ENCODE measurements at regions not wholly inside any gene's neighbourhood (a gene's known extent, or its start where the extent isn't known, plus 50 kb on each side); places are given as distances from the start of the nearest gene placed in this dataset.

DNA sequence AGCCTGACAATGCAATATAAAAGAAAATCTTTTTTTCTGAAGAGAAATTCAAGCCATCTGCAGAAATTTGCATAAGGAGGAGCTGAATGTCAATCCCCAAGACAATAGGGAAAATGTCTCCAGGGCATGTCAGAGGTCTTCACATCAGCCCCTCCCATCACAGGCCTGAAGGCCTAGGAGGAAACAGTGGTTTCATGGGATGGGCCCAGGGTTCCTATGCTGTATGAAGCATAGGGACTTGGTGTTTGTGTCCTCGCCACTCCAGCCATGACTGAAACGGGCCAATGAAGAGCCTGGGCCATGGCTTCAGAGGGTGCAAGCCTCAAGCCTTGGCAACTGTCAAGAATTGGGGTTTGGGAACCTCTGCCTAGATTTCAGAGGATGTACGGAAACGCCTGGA is 883.5 kb downstream of the UQCRFS1 start:
- peaks cover 16% of the 10 kb centered on the region for H3K9me3 ChIP-seq
- no peak overlapping the region for H3K4me2 ChIP-seq
- 3% methylated on average over 4 of the region's 4 CpGs for WGBS (ENCODE audit: missing lambda C conversion rate)
- no peak overlapping the region for H3K27ac ChIP-seq
- no peak for ATAC-seq
- no peak overlapping the region for H3K4me3 ChIP-seq
- H3K4me1 ChIP-seq, result no peaks in the 10 kb centered on the region
- DNase-seq (ENCODE audit: low read depth in 1 of 2, low spot score in 1 of 2), result no peak
- TF ChIP-seq BHLHE40 (IDR thresholded peaks at IDR 0.05; ENCODE audit: low read depth, low read length) (no peak), HOXB13 (CRISPR knock-in tag; IDR thresholded peaks at IDR 0.05; ENCODE audit: low read depth) (no peak), MYC (IDR thresholded peaks at IDR 0.05; ENCODE audit: borderline replicate concordance, low read length) (no peak), KDM1A (IDR thresholded peaks at IDR 0.05; ENCODE audit: low read depth) (no peak), TP53 (CRISPR knock-in tag; IDR thresholded peaks at IDR 0.05) (no peak)
- ChIA-PET POLR2A (no interaction called here), CTCF (interaction anchor here (1.0 to 1.3 kb wide), 2 partner anchors 12 to 16 kb away, joined by 3 read pairs; no protein-coding TSS in a partner anchor)
- no peak for FAIRE-seq

- 1% methylated on average over 3 of the region's 3 CpGs for WGBS (ENCODE audit: missing lambda C conversion rate)
- no peak for ATAC-seq
- DNase-seq (ENCODE audit: low read depth in 1 of 2, low spot score in 1 of 2), result no peak
- Histone ChIP-seq H3K4me3 (no peak overlapping the region), H3K4me2 (no peak overlapping the region), H3K27ac (no peak overlapping the region), H3K9me3 (peaks cover 6% of the 10 kb centered on the region), H3K4me1 (no peaks in the 10 kb centered on the region)
- TF ChIP-seq FOSB (CRISPR knock-in tag; IDR thresholded peaks at IDR 0.05) (no peak), ESRRA (IDR thresholded peaks at IDR 0.05; ENCODE audit: borderline replicate concordance, low read length) (no peak), HES2 (IDR thresholded peaks at IDR 0.05) (no peak), CHD4 (IDR thresholded peaks at IDR 0.05; ENCODE audit: borderline replicate concordance) (no peak), RARB (CRISPR knock-in tag; IDR thresholded peaks at IDR 0.05) (no peak), BHLHE40 (IDR thresholded peaks at IDR 0.05; ENCODE audit: low read depth, low read length) (no peak), USF2 (IDR thresholded peaks at IDR 0.05) (no peak), POLR2A (IDR thresholded peaks at IDR 0.05; ENCODE audit: low read length) (no peak), KDM1A (IDR thresholded peaks at IDR 0.05; ENCODE audit: low read depth) (no peak), RAD21 (conservative IDR thresholded peaks at IDR 0.05 in 1 of 2, IDR thresholded peaks at IDR 0.05 in 1 of 2) (no peak), JUNB (IDR thresholded peaks at IDR 0.05) (no peak), PBX3 (IDR thresholded peaks at IDR 0.05) (no peak), CHD2 (IDR thresholded peaks at IDR 0.05; ENCODE audit: low read length, partially characterized antibody) (no peak), REST (IDR thresholded peaks at IDR 0.05) (no peak)
- TF ChIP-seq, protein P1, sequence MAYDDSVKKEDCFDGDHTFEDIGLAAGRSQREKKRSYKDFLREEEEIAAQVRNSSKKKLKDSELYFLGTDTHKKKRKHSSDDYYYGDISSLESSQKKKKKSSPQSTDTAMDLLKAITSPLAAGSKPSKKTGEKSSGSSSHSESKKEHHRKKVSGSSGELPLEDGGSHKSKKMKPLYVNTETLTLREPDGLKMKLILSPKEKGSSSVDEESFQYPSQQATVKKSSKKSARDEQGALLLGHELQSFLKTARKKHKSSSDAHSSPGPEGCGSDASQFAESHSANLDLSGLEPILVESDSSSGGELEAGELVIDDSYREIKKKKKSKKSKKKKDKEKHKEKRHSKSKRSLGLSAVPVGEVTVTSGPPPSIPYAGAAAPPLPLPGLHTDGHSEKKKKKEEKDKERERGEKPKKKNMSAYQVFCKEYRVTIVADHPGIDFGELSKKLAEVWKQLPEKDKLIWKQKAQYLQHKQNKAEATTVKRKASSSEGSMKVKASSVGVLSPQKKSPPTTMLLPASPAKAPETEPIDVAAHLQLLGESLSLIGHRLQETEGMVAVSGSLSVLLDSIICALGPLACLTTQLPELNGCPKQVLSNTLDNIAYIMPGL (CRISPR knock-in tag; IDR thresholded peaks at IDR 0.05; ENCODE audit: borderline replicate concordance), result no peak
- TF ChIP-seq, protein P2, sequence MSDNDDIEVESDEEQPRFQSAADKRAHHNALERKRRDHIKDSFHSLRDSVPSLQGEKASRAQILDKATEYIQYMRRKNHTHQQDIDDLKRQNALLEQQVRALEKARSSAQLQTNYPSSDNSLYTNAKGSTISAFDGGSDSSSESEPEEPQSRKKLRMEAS (IDR thresholded peaks at IDR 0.05), result no peak
- TF ChIP-seq, protein P3, sequence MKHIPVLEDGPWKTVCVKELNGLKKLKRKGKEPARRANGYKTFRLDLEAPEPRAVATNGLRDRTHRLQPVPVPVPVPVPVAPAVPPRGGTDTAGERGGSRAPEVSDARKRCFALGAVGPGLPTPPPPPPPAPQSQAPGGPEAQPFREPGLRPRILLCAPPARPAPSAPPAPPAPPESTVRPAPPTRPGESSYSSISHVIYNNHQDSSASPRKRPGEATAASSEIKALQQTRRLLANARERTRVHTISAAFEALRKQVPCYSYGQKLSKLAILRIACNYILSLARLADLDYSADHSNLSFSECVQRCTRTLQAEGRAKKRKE (CRISPR knock-in tag; IDR thresholded peaks at IDR 0.05; ENCODE audit: low read depth), result no peak
- CTCF ChIA-PET, result interaction anchor here (0.9 to 1.5 kb wide), 4 partner anchors 27 to 521 kb away, joined by 3 to 5 read pairs (median 4); no protein-coding TSS in a partner anchor
- no peak for FAIRE-seq
- POLR2A ChIA-PET, result no interaction called here
Observed at GRCh38 chr19:28327905-28328304, 885.0 kb downstream of the UQCRFS1 start.

Measured in A549 (cell line).